ENCODE measurements at regions not wholly inside any gene's neighbourhood (a gene's known extent, or its start where the extent isn't known, plus 50 kb on each side); places are given as distances from the start of the nearest gene placed in this dataset.

- no peak overlapping the region for H3K4me3 ChIP-seq (ENCODE audit: low read length in 3 of 3)
- TF ChIP-seq, protein P1, sequence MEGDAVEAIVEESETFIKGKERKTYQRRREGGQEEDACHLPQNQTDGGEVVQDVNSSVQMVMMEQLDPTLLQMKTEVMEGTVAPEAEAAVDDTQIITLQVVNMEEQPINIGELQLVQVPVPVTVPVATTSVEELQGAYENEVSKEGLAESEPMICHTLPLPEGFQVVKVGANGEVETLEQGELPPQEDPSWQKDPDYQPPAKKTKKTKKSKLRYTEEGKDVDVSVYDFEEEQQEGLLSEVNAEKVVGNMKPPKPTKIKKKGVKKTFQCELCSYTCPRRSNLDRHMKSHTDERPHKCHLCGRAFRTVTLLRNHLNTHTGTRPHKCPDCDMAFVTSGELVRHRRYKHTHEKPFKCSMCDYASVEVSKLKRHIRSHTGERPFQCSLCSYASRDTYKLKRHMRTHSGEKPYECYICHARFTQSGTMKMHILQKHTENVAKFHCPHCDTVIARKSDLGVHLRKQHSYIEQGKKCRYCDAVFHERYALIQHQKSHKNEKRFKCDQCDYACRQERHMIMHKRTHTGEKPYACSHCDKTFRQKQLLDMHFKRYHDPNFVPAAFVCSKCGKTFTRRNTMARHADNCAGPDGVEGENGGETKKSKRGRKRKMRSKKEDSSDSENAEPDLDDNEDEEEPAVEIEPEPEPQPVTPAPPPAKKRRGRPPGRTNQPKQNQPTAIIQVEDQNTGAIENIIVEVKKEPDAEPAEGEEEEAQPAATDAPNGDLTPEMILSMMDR (IDR thresholded peaks at IDR 0.05; ENCODE audit: borderline replicate concordance, extremely low read depth, insufficient read depth): no peak
- no peaks in the 10 kb centered on the region for H3K27me3 ChIP-seq (ENCODE audit: control insufficient read depth, insufficient read depth, low read length)
- FAIRE-seq: no peak
- H3K27ac ChIP-seq (ENCODE audit: low read depth in 2 of 2, low read length in 2 of 2): no peak overlapping the region
- H3K9me3 ChIP-seq (ENCODE audit: control insufficient read depth in 2 of 3, insufficient read depth in 1 of 3, low read length in 3 of 3): no peaks in the 10 kb centered on the region
- no peaks in the 10 kb centered on the region for H3K4me1 ChIP-seq (ENCODE audit: control insufficient read depth in 2 of 3, insufficient read depth in 2 of 3, low read depth in 1 of 3, low read length in 3 of 3)
- intact Hi-C loops (cut with DNase I): no loop called here
- no peaks in the 10 kb centered on the region for H3K36me3 ChIP-seq (ENCODE audit: control insufficient read depth in 2 of 3, insufficient read depth in 3 of 3, low read length in 3 of 3)
- DNase-seq: no peak
- H3K9ac ChIP-seq (ENCODE audit: low read length in 3 of 3): no peak overlapping the region
Observed at GRCh38 chr10:121213437-121213836, 362.3 kb downstream of the WDR11 start.

GRCh38 chr10:121216295-121216694, 365.1 kb downstream of the WDR11 start:
- intact Hi-C loops (cut with DNase I): no loop called here
- DNase-seq (no peak), FAIRE-seq (no peak)
- no peak overlapping the region for H3K9ac ChIP-seq (ENCODE audit: low read length in 3 of 3)
- no peak overlapping the region for H3K4me3 ChIP-seq (ENCODE audit: low read length in 3 of 3)
- no peaks in the 10 kb centered on the region for H3K4me1 ChIP-seq (ENCODE audit: control insufficient read depth in 2 of 3, insufficient read depth in 2 of 3, low read depth in 1 of 3, low read length in 3 of 3)
- H3K27ac ChIP-seq (ENCODE audit: low read depth in 2 of 2, low read length in 2 of 2): no peak overlapping the region
- no peaks in the 10 kb centered on the region for H3K9me3 ChIP-seq (ENCODE audit: control insufficient read depth in 2 of 3, insufficient read depth in 1 of 3, low read length in 3 of 3)
- no peaks in the 10 kb centered on the region for H3K27me3 ChIP-seq (ENCODE audit: control insufficient read depth, insufficient read depth, low read length)
- no peaks in the 10 kb centered on the region for H3K36me3 ChIP-seq (ENCODE audit: control insufficient read depth in 2 of 3, insufficient read depth in 3 of 3, low read length in 3 of 3)
- TF ChIP-seq, protein P1 (IDR thresholded peaks at IDR 0.05; ENCODE audit: borderline replicate concordance, extremely low read depth, insufficient read depth): no peak

GRCh38 chr10:121216721-121217181, 365.6 kb downstream of the WDR11 start:
- DNase-seq: no peak
- TF ChIP-seq, protein P1 (IDR thresholded peaks at IDR 0.05; ENCODE audit: borderline replicate concordance, extremely low read depth, insufficient read depth): no peak

DNA sequence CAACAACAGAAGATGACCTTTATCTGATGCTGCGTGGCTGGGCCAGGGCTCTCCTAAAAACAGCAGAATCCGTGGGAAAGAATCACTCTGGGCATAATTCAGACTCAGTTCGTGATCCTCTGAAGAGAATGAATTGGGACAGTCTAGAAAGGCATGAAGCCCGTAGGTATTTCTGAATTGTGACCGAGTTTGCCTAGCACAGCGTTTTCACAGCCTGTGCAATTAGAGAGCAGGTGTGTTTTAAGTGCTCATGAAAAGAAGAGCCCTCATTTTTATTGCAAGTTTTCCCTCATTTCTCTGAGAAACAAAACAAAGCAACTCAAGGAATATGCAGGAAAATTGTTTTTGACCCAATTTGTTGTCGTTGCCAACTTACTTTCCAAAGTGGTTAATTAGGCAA, 366.2 kb downstream of the WDR11 start:
- no peaks in the 10 kb centered on the region for H3K36me3 ChIP-seq (ENCODE audit: control insufficient read depth in 2 of 3, insufficient read depth in 3 of 3, low read length in 3 of 3)
- H3K4me3 ChIP-seq (ENCODE audit: low read length in 3 of 3): no peak overlapping the region
- no peak overlapping the region for H3K9ac ChIP-seq (ENCODE audit: low read length in 3 of 3)
- DNase-seq (no peak), FAIRE-seq (no peak)
- H3K9me3 ChIP-seq (ENCODE audit: control insufficient read depth in 2 of 3, insufficient read depth in 1 of 3, low read length in 3 of 3): no peaks in the 10 kb centered on the region
- intact Hi-C loops (cut with DNase I): no loop called here
- TF ChIP-seq, protein P1 (IDR thresholded peaks at IDR 0.05; ENCODE audit: borderline replicate concordance, extremely low read depth, insufficient read depth): no peak
- H3K27ac ChIP-seq (ENCODE audit: low read depth in 2 of 2, low read length in 2 of 2): no peak overlapping the region
- H3K4me1 ChIP-seq (ENCODE audit: control insufficient read depth in 2 of 3, insufficient read depth in 2 of 3, low read depth in 1 of 3, low read length in 3 of 3): no peaks in the 10 kb centered on the region
- H3K27me3 ChIP-seq (ENCODE audit: control insufficient read depth, insufficient read depth, low read length): no peaks in the 10 kb centered on the region

More at GRCh38 chr10:121216721-121217181, 365.6 kb downstream of the WDR11 start:
- H3K27ac ChIP-seq (ENCODE audit: low read depth in 2 of 2, low read length in 2 of 2): no peak overlapping the region
- FAIRE-seq: no peak
- H3K4me1 ChIP-seq (ENCODE audit: control insufficient read depth in 2 of 3, insufficient read depth in 2 of 3, low read depth in 1 of 3, low read length in 3 of 3): no peaks in the 10 kb centered on the region
- intact Hi-C loops (cut with DNase I): no loop called here
- H3K27me3 ChIP-seq (ENCODE audit: control insufficient read depth, insufficient read depth, low read length): no peaks in the 10 kb centered on the region
- H3K9me3 ChIP-seq (ENCODE audit: control insufficient read depth in 2 of 3, insufficient read depth in 1 of 3, low read length in 3 of 3): no peaks in the 10 kb centered on the region
- H3K4me3 ChIP-seq (ENCODE audit: low read length in 3 of 3): no peak overlapping the region
- H3K36me3 ChIP-seq (ENCODE audit: control insufficient read depth in 2 of 3, insufficient read depth in 3 of 3, low read length in 3 of 3): no peaks in the 10 kb centered on the region
- H3K9ac ChIP-seq (ENCODE audit: low read length in 3 of 3): no peak overlapping the region

All from kidney (tissue), 13 donors.